NCI-H2081 treated with DMSO at 0.1 percent for 48 hours (cell line): ENCODE measurements at regions not wholly inside any gene's neighbourhood (a gene's known extent, or its start where the extent isn't known, plus 50 kb on each side); places are given as distances from the start of the nearest gene placed in this dataset.

Experiments
- DNase-seq: peaks from one replicate; lab custom pipeline; 2025; lab: John Stamatoyannopoulos, UW

DNA sequence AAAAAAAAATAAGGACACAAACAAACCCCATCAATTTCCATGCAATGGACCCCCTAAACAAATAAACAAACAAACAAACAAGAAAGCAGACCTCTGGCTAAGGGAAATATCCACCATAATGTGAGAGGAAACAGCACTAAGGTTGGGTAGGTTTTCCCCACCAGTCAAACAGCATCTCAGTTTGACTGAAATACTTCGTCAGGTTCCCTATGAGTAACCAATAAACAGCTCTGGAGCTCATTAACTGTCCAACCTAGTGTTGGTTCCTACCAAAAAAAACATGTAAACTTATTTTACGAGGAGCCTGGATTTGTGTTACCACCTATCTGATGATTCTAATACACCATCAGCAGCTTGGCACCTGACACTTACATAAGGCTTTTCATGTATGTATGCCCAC is 198.5 kb upstream of the TARS1 start:
- DNase-seq: no peak

DNA sequence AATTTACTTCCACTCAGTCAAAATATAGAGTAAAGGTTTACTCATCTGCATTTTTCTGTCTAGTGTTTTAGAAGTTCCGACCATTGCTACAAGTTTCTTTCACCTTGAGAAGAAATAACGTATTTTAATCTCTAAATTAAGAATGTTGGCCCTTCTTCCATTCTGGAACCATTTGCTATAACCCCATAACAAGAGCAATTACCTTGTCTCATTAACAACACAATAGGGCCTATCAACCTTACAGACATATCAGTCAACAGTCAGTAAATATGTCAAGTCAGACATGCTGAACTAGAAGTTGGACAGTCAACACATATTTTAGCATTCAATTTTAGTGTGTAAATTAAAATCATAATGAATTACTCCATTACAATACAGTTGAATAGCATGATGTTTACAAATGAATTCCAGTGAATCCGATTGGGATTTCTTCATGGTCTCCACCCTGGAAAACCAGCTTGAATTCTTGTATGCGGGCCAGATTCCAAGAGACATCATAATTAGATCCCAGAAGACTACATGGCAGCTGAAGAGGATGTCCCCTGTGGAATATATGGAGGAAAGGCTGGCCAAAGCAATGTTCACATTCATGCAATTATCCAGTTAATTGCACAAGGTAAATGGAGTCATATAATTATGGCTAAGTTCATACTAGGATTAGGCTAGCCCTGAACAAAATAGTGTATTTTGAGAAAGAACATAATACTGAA is 196.2 kb upstream of the TARS1 start:
- no peak for DNase-seq

DNA sequence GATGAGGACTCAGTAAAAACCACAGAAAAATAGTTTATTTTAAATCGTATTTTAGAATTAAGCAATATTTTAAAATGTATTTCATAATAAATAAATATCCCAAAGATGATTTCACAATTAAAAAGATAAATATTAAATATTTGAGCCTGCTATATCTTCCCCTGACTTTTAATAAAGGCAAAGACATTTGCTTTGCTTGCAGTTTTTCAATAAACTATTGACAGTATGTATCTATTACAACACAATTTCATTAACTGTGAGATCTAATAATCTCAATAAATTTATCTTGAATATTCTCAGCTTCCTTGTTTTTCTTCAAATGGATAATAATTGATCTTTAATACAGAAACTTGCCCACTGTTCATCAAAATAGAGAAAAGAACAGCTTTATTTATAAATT is 186.2 kb upstream of the TARS1 start:
- no peak for DNase-seq

DNA sequence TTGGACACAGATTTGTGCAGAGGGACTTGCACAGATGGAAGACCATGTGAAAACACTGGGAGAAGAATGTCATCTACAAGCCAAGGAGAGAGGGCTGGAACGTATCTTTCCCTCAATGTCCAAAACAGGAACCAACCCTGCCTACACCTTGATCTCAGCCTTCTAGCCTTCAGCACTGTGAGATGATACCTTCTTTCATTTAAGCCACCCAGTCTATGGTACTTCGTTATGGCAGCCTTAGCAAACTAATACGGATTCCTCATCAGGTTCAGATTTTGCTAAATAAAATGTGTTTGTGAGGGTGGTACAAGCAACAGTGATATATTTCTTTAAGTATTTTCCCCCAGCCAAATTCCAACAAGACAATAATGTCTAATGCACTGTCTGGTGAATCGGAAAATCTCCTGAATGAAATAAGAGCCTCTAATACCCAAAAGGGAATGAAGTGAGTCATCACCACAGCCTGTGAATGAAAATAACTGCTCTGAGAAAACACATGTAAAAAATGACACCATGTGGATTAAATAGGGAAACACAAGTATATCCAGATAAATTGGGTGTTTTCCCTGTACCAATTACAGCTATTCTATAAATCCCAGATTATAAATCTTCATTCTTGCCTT is 182.8 kb upstream of the TARS1 start:
- no peak for DNase-seq

DNA sequence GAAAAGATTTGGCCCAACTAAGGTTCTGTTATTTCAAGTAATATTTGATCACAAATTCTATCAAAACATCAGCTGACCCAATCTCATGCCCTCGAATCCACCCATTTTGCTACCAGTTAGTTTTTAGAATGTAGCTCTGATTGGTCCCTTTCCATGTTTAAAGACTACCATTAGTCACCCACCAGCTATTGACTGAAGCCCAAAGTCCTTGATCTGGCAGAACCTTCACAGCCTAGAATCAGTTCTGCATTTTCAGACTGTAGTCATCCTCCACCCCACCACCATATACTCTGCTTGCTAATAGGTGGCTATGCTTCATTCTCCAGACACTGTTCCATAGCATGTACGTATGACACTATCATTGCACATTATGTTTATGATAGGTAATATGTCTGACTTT is 182.2 kb upstream of the TARS1 start:
- no peak for DNase-seq

DNA sequence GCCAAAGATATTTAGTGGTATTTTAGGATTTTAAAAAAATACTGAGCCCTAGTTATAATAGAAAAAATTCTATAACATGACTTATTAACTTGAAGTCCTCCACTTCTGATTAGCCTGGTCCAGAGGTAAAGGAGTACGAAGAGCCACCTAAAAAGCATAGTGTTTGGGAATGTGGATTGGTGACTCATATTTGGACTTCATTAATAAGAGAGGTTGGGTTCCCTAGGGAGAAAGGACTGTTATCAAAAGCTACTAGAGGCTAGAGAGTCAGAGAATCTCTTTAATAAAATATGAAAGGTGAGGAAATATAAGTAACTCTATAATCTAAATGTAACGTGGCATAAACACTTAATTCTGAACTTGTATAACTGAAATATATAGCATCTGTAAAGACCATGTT is 180.7 kb upstream of the TARS1 start:
- DNase-seq: no peak

DNA sequence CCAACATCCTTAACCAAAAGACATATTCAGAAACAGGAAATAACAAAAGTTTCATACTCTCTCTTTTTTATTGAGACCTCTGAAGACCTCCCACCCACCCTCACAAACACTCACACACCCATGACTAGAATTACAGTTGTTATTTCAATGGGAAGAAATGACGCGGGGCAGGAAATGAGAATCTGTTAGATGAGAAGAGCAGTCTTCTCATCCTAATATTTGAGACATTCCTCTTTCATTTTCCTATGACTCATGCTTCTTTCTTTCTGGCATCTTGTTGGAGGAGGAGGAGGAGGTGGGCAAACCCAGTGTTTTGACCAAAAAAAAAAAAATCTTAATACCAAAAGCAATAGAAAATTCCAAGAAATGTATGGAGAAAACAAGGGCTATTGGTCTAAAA is 179.5 kb upstream of the TARS1 start:
- DNase-seq: no peak

DNA sequence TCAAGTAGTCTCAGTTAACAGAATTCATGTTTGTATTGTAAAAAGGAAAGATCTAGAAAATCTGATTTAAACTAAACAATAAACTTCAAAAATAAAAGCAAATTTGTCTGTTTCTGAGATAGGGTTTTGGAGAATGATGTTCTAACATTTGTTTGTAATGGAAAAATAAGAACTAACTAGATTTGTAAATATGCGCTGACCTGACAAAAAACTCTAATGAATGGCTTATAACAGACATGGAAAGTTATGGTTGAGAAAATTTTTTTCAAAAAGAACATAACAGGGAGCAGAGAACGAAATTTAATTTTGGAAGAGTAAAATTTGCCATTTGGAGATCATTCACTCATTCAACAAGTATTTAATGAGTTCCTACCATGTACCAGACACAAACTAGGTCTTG is 179.0 kb upstream of the TARS1 start:
- no peak for DNase-seq

DNA sequence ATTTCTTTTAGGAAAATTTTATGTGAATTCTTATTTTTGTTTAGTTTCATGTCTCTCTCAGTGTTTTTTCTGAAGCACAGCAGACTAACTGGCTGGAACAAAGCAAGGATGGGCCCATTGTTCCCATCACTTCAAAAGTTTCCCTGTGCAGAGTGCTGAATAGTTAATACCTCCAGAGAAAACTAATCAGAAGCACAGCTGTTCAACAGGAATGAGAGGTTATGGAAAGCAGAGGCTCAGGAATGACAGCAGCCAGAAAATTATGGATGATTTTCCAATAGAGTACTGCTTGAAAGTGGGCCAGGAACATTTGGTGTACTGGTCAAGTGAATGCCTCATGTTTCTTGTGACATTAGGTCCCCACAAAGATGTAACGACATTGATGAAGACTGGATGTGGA is 173.0 kb upstream of the TARS1 start:
- no peak for DNase-seq

DNA sequence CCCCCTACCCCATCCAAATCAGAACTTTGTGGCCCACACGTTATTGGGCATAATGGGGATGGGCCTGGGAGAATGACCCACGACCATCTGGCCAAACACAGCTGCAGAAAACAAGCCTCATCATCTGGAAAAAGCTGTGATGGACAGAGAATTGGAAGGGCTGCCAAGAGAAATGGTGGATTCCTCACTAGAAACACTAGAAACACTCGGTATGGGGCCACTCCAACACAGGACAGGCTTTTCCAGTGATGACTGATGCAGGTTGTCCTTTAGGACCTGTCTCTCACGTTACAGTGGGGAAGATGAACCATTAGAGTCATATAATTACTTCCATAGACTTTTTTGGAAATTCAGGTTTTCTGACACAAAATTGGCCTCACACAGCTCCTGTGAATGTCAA is 172.4 kb upstream of the TARS1 start:
- no peak for DNase-seq

DNA sequence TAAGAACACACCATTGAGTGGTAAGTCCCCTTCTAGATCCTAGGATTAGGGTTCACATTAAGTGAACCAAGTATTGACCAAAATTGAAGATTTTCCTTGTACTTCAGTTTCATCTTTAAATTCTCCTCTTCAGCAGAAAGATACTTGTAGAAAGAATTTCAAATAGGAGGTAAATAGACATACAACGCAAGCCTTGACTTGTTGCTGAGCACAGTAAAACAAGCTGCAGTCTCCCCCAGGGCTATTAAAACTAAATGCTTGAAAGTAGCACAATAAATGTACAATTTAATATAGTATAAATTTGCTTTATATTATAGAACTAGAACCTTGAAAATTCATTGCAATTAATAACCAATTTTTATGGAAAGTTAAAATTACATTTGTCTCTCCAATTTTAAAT is 170.1 kb upstream of the TARS1 start:
- DNase-seq: no peak

DNA sequence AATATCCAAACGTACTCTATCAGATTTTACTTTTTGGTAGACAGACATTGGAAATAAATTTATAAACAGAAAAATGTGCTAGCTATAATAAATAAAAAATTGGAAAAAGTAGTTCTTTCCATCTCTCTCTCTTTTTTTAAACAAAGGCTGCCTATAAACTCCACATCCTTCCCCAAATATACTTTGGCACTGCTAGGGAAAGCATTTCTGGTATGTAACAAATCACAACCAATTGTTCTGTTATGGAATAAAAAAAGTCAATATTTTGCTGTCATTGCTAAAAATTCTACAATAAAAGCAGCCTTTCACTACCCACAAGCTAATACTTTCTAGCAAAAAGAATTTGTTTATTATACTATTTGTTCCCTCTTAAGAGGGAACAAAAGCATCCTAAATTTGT is 169.2 kb upstream of the TARS1 start:
- DNase-seq: no peak

DNA sequence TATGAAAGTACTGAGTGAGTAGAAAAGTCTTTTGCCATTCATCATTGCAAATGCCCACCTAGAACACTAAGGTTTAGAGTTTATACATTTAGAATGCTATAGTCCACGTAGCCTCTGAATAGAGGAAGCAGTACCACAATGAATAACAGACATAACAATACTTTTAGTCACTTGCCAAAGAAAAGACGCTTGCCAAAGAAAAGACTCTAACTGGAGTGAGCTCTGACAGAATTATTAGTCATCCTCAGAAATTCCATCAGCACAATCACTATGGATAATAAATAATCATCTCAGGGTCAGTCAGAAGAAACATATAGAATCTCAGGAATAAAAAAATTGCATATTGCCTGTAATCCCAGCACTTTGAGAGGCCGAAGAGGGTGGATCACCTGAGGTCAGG is 168.5 kb upstream of the TARS1 start:
- no peak for DNase-seq

DNA sequence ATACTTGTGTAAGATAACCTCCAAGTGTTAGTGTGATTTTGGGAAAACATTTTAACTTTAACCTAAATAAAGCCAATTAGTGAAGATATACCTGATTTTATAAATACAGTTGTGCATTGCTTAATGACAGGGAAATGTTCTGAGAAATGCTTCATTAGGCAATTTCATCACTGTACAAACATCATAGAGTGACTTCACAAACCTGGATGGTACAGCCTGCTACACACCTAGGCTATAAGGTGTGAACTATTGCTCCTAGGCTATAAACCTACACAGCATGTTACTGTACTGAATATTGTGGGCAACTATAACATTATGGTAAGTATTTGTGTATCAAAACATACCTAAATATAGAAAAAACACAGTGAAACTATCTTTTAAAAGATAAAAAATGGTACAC is 166.8 kb upstream of the TARS1 start:
- no peak for DNase-seq

DNA sequence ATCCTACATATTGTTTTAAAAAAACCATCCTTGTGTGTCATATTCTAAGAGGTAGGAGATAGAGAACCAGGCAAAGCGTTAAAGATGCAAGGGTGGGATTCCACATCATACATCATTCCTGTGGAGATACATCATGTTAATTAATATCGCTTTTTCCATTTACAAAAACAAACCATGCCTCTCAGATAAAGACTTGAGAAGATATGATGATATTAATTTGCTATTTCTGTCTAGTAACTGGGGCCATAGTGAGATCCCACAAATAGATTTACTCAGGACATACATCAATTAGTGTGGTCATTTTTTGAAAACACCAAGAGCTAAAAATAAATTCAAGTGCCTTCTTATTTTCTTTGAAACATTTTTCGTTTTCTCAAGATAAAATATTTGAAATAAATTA is 165.4 kb upstream of the TARS1 start:
- no peak for DNase-seq

DNA sequence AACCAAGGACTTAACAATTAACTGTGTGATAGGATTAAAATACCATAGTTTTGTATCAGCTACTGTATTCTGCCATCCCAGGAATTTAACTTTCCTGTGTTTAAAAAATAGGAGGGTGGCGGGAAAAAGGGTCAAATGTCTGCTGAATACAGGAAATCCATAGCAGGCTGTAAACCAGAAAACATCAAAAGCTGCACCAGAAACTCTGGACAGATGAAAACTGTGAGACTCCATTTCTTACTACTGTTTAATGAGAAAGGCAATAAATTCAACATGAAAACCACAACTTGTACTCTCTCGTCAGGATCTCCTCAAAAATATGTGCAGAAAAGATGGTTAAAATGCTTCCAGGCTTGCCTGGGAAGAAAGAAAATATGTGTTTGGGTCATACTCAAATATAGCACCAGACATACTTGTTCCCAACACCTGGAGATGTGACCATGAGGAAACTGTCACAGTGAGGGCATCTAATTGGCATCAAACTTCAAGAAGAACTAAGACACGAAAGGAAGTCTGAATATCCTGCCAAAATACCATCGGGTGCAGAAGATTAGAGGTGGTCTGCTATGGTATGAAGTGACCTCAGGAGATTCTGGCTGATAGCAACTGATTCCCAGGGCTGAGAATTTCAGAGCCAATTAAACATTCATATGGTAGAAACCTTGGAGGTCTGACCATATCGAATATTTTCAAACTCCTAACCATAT is 164.7 kb upstream of the TARS1 start:
- no peak for DNase-seq

DNA sequence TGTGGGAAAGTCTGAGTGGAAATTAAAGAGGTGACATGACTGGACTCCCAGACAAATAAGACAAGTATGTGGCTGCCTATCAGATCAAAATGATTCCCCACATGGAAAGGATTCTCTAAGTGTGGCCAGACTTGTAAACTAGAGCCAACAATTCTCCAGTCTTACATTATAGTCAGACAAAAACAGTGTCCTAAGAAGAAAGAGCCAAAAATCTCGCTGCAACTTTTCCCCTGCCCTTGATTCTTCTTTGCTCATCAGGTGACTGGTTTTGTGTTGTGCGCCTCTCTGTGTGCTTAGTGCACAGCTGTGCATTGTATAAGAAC is 164.2 kb upstream of the TARS1 start:
- DNase-seq: no peak

DNA sequence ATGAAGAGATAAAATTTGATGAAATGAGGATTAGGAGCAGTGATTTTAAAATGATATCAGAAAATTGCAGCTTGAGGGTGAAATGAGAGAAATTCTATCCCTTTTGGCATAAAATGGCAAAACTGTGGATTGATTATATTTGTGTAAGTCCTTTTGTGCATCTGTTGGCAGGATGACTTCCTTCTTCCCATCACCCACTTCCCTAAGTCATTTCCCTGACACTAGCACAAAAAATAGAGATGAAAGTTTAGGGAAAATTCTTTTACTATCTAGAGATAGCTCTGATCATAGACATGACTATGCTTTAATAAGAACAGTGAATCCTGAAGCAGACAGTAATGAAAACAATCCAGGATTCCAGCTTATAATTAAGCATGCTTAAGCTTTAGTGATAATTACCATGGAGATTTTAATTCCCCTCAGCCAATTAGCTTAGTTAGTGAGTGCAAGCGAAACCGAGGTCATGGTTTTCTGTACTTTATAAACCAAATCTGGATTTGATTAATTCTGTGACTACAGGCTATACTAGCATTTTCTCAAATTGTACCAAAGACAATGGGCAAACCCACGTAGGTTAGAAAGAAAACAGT is 163.6 kb upstream of the TARS1 start:
- no peak for DNase-seq

DNA sequence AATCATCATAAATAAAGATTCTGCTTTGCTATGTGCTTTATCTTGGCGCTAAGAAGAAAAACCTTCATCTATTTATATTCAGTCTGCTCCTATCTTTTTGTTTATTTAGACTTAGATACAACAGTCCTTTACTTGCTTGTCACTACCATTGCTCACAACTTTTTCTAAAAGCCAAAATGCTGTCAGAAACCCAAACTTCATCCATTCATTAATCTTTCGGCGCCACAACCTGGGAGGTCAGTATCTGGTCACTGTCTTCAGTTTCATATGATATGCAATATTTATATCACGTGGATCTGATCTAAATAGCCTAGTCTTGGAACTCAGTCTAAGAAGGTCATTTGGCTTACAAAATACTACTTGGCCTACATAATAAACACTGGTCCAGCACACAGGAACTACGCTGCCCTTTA is 159.3 kb upstream of the TARS1 start:
- no peak for DNase-seq

DNA sequence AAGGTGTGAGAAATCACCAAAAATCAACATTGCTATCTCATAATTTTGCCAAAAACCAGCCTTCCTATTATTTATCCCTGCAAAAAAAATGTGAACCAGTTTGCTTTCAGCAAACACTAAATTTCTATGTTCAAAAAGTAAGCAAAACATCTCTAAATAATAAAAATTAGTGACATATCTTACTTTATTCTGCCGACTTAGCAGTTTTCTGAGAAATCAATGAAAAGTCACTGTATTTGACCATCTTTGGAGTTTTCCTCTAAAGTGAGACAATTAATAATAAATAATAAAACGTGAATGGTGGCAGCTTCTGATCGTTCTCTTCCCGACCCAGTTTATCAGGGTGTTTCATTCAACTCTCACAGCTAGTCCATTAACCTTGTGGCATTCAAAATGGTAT is 158.6 kb upstream of the TARS1 start:
- no peak for DNase-seq

DNA sequence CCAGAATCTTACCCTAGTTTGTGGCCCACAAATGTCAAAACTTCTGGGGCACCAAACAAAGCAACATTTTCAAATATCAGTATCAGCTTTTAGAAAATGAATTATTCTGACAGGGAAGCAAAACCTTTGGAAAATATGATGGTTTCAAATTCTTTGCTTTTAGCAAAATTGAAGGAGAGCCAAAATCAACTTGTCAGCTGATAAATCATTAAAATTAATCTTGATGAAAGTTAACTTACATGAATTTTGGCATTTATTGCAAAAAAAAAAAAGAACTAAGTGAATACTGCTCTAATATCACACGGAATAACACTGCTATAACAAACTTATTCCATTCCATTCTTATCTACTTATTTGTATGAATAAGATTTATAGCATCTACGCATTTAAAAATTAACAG is 158.1 kb upstream of the TARS1 start:
- DNase-seq: no peak

DNA sequence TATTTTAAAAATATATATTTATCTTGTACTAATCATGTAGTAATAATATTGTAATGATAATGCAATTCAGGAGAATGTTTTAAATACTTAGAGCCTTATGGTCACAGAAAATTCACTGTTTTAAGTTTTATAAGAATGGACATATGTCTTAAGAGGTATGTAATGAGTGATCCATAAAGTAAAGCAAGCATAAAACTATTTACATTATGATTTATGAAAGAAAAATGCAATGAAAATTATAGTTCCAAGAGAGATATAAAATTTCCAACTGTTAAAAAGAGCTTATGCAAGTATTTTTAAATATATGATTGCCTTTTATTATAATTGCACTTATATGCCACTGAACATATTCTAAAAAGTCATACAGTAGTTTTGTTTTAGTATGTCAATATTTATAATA is 157.5 kb upstream of the TARS1 start:
- no peak for DNase-seq

DNA sequence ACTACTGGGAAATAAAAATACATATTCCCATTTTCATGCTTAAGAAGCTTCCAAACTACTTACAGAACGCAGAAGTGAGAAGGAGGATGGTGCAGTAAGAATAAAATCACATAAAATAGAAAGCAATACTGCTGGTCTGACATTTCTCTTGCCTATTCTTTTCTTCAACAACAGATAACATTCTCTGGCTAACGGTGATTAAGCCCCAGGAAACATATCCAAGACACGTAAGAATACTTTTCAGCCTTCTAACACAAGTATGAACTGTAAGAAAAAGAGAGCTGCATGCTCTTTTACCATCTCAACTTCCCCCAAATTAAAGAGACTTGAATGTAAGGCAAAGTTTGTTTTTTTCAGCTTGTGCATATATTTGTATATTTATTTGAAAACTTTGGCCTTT is 156.1 kb upstream of the TARS1 start:
- DNase-seq: no peak
